ENCODE measurements at regions not wholly inside any gene's neighbourhood (a gene's known extent, or its start where the extent isn't known, plus 50 kb on each side); places are given as distances from the start of the nearest gene placed in this dataset.

DNA sequence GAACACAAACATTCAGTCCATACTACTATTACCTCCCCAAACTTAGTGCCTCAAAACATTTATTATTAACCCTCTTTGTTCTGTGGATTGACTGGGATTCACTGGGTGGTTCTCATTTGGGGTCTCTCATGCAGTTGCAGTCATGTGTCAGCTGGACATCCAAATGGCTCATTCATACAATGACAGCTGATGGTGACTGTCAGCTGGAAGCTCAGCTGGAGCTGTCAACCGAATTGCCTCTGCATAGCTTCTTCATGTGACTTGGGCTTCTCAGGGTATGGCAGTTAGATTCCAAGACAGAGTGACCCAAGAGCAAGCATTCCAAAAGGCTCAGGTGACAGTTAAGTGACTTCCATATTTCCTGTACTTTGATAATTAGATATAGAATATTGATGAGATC is 85.2 kb downstream of the CCDC34 start:
- TF ChIP-seq, protein P1, sequence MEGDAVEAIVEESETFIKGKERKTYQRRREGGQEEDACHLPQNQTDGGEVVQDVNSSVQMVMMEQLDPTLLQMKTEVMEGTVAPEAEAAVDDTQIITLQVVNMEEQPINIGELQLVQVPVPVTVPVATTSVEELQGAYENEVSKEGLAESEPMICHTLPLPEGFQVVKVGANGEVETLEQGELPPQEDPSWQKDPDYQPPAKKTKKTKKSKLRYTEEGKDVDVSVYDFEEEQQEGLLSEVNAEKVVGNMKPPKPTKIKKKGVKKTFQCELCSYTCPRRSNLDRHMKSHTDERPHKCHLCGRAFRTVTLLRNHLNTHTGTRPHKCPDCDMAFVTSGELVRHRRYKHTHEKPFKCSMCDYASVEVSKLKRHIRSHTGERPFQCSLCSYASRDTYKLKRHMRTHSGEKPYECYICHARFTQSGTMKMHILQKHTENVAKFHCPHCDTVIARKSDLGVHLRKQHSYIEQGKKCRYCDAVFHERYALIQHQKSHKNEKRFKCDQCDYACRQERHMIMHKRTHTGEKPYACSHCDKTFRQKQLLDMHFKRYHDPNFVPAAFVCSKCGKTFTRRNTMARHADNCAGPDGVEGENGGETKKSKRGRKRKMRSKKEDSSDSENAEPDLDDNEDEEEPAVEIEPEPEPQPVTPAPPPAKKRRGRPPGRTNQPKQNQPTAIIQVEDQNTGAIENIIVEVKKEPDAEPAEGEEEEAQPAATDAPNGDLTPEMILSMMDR (IDR thresholded peaks at IDR 0.05), result no peak
- no peak for TF ChIP-seq POLR2A (IDR thresholded peaks at IDR 0.05)

Data from uterus (tissue), 2 donors.